Activated CD4-positive, alpha-beta T cell treated with anti-CD3 and anti-CD28 coated beads for 36 hours (primary cell): ENCODE measurements at regions not wholly inside any gene's neighbourhood (a gene's known extent, or its start where the extent isn't known, plus 50 kb on each side); places are given as distances from the start of the nearest gene placed in this dataset.
A peak's percentile ranks its signal among the peaks of the same experiment; 100 is the strongest.

Experiments
- ATAC-seq: fragments of 200-7000 bp; cut with Tn5 transposase; one replicate; pipeline ENCODE4 v1.10.0; 2021; ENCODE audit warnings: mild to moderate bottlenecking, moderate library complexity
- CTCF ChIA-PET: fragments of 350-600 bp; sonication (Branson Sonifier 250); formaldehyde crosslinking; loops from one replicate; lab custom pipeline; 2021; ENCODE audit warnings: antibody characterized with exemption; lab: Charles Lee
- POLR2A ChIA-PET: fragments of 350-600 bp; sonication (Branson Sonifier 250); formaldehyde crosslinking; loops from one replicate; lab custom pipeline; 2021; ENCODE audit warnings: antibody characterized with exemption, inconsistent platforms; lab: Charles Lee
- DNase-seq: peaks from one replicate; pipeline ENCODE4 v3.0.0-alpha.2; 2020
- H3K27ac Mint-ChIP-seq: one replicate; pipeline ENCODE4 v1.8.0; 2021; ENCODE audit warnings: mixed read lengths
- H3K27me3 Mint-ChIP-seq: one replicate; pipeline ENCODE4 v1.8.0; 2021; ENCODE audit warnings: mixed read lengths
- H3K36me3 Mint-ChIP-seq: one replicate; pipeline ENCODE4 v1.8.0; 2021; ENCODE audit warnings: low read depth, mixed read lengths
- H3K4me1 Mint-ChIP-seq: one replicate; pipeline ENCODE4 v1.8.0; 2021; ENCODE audit warnings: mixed read lengths
- H3K4me3 Mint-ChIP-seq: one replicate; pipeline ENCODE4 v1.8.0; 2021; ENCODE audit warnings: mild to moderate bottlenecking, moderate library complexity, mixed read lengths
- H3K9me3 Mint-ChIP-seq: one replicate; pipeline ENCODE4 v1.8.0; 2021; ENCODE audit warnings: low read depth, mixed read lengths
- intact Hi-C, 2 experiments: fragments of 100-400 bp; cut with DNase I in 1 of 2; cut with micrococcal nuclease in 1 of 2; formaldehyde crosslinking; loops; one replicate each; pipeline versions ENCODE4 v1.14.2 to v1.15.1; 2022 to 2024; cut with DNase I, micrococcal nuclease

GRCh38 chr4:83712890-83713289 is 177.0 kb downstream of the GPAT3 start:
- DNase-seq = no peak
- POLR2A ChIA-PET = no interaction called here
- ATAC-seq = no peak
- H3K4me3 Mint-ChIP-seq = no peak overlapping the region
- CTCF ChIA-PET = no interaction called here
- H3K36me3 Mint-ChIP-seq = no peaks in the 10 kb centered on the region
- H3K27me3 Mint-ChIP-seq = peaks cover 11% of the 10 kb centered on the region
- H3K9me3 Mint-ChIP-seq = no peaks in the 10 kb centered on the region
- H3K27ac Mint-ChIP-seq = no peak overlapping the region
- H3K4me1 Mint-ChIP-seq = no peaks in the 10 kb centered on the region
- intact Hi-C loops = no loop called here

DNA sequence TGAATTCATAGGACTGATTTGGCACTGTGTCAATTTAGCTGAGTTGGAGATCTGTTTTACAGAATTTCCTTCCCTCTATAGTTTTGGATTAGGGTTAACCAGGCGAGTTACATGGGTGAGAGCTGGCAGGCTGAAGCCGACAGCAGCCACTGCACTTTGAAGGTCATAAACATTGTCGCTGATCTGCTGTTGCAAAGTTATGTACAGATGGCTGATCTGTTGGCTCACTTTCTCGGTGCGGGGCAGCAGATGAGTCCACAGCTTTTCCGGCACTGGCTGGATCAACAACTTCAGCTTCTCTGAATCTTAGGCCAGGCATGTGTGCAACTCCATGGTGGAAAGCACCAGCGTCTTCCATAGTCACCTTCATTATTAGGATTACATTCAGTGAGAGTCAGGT is 173.7 kb downstream of the GPAT3 start:
- ATAC-seq = no peak
- POLR2A ChIA-PET = no interaction called here
- Mint-ChIP-seq H3K9me3 (no peaks in the 10 kb centered on the region), H3K4me1 (no peaks in the 10 kb centered on the region), H3K36me3 (no peaks in the 10 kb centered on the region), H3K4me3 (no peak overlapping the region), H3K27me3 (peaks cover 7% of the 10 kb centered on the region), H3K27ac (no peak overlapping the region)
- intact Hi-C loops = no loop called here
- no peak for DNase-seq
- CTCF ChIA-PET = no interaction called here

DNA sequence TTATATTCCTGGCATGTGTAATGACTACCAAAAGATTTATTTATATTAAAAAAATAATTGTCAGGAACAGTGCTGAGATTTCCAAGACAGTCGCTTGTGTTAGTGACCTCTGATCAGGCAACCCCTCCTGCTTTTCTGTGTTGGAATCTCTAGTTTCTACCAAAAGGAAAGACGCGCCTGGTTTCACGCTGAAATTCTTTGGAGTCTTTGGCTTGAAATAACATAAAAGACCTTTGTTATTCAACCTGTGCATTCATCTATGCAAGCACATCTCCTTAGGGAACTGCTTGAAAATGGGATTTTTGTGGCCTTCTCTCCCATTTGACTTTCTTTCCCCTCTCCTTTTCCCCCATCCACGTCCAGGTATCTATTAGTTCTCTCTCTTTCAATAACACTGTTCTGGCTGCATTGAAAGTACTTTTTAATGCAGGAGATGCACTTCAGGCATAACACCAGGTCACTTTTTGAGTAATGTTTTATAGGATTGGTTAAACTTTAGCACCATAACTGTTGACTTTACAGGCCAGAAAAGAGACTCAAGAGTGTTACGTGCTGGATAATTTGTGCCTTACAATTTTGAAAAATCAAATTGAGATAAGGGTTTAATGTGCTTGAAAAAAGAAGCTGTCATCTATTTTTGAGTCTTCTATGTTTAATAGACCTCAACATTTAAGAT is 172.7 kb downstream of the GPAT3 start:
- intact Hi-C loops = no loop called here
- H3K9me3 Mint-ChIP-seq = no peaks in the 10 kb centered on the region
- H3K36me3 Mint-ChIP-seq = no peaks in the 10 kb centered on the region
- no peak for DNase-seq
- H3K27me3 Mint-ChIP-seq = peaks cover 4% of the 10 kb centered on the region
- POLR2A ChIA-PET = no interaction called here
- H3K4me1 Mint-ChIP-seq = no peaks in the 10 kb centered on the region
- CTCF ChIA-PET = no interaction called here
- H3K27ac Mint-ChIP-seq = no peak overlapping the region
- no peak overlapping the region for H3K4me3 Mint-ChIP-seq
- no peak for ATAC-seq

DNA sequence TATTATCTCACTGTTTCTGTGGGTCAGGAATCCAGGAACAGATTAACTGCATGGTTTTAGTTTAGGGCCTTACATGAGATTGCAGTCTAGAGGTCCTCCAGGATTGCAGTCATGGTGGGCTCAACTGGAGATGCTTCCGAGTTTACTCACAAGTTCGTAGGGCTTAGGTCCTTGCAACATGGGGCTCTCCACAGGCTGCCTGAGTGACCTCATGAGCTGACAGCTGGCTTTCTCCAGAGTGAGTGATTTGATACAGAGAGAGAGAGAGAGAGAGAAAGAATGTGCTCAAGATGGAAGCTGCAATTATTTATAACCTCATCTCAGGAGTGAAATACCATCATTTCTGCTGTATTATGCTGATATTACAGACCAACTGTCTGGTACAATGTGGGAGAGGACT is 168.9 kb downstream of the GPAT3 start:
- H3K27me3 Mint-ChIP-seq = peaks cover 2% of the 10 kb centered on the region
- H3K4me1 Mint-ChIP-seq = no peaks in the 10 kb centered on the region
- peaks cover 6% of the 10 kb centered on the region for H3K9me3 Mint-ChIP-seq
- DNase-seq (no peak), ATAC-seq (no peak)
- no peak overlapping the region for H3K27ac Mint-ChIP-seq
- H3K36me3 Mint-ChIP-seq = no peaks in the 10 kb centered on the region
- intact Hi-C loops = no loop called here
- H3K4me3 Mint-ChIP-seq = no peak overlapping the region
- ChIA-PET CTCF (interaction anchor here (0.6 to 0.9 kb wide), 2 partner anchors 9 to 103 kb away, joined by 3 read pairs; no protein-coding TSS in a partner anchor), POLR2A (no interaction called here)

DNA sequence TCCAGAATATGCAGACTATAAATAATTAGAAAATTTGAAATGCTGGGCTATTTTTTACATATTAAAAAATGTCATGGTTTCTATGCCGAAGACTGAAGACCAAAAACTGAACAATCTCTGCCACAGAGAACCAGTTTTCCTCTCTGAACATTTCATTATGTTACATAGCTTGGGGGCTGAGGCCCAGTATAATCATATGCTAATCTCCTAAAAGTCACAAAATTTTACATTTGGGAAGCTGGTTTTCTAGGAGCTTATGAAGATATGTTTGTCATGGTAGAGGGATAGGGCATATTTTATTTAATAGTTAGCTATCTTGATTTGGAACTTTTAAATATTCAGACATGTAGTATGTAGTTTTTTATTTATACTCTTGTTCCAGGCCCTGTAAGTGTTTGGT is 167.8 kb downstream of the GPAT3 start:
- ChIA-PET POLR2A (interaction anchor here (0.5 kb wide), 1 partner anchor 202 kb away, joined by 4 read pairs; no protein-coding TSS in a partner anchor), CTCF (interaction anchor here (0.8 to 1.1 kb wide), 3 partner anchors 11 to 65 kb away, joined by 3 to 5 read pairs (median 4); no protein-coding TSS in a partner anchor)
- intact Hi-C loops = no loop called here
- peaks cover 6% of the 10 kb centered on the region for H3K9me3 Mint-ChIP-seq
- no peaks in the 10 kb centered on the region for H3K27me3 Mint-ChIP-seq
- no peaks in the 10 kb centered on the region for H3K4me1 Mint-ChIP-seq
- DNase-seq (no peak), ATAC-seq (no peak)
- no peaks in the 10 kb centered on the region for H3K36me3 Mint-ChIP-seq
- H3K4me3 Mint-ChIP-seq = no peak overlapping the region
- no peak overlapping the region for H3K27ac Mint-ChIP-seq

- Mint-ChIP-seq H3K36me3 (no peaks in the 10 kb centered on the region), H3K4me3 (no peak overlapping the region), H3K27me3 (peaks cover 2% of the 10 kb centered on the region), H3K9me3 (peaks cover 6% of the 10 kb centered on the region), H3K4me1 (no peaks in the 10 kb centered on the region), H3K27ac (no peak overlapping the region)
- CTCF ChIA-PET = no interaction called here
- POLR2A ChIA-PET = interaction anchor here (0.5 kb wide), 1 partner anchor 1353 kb away, joined by 4 read pairs; no protein-coding TSS in a partner anchor
- intact Hi-C loops = no loop called here
- DNase-seq (no peak), ATAC-seq (no peak)
Observed at GRCh38 chr4:83701041-83701440, 165.1 kb downstream of the GPAT3 start.

- DNase-seq (no peak), ATAC-seq (no peak)
- H3K27me3 Mint-ChIP-seq = peaks cover 4% of the 10 kb centered on the region
- ChIA-PET CTCF (no interaction called here), POLR2A (no interaction called here)
- intact Hi-C loops = no loop called here
- peaks cover 6% of the 10 kb centered on the region for H3K9me3 Mint-ChIP-seq
- no peak overlapping the region for H3K4me3 Mint-ChIP-seq
- H3K36me3 Mint-ChIP-seq = no peaks in the 10 kb centered on the region
- no peak overlapping the region for H3K27ac Mint-ChIP-seq
- H3K4me1 Mint-ChIP-seq = no peaks in the 10 kb centered on the region
Observed at GRCh38 chr4:83699358-83699757, 163.4 kb downstream of the GPAT3 start.

GRCh38 chr4:83692028-83692427 is 156.1 kb downstream of the GPAT3 start:
- Mint-ChIP-seq H3K9me3 (no peaks in the 10 kb centered on the region), H3K27ac (no peak overlapping the region), H3K4me1 (no peaks in the 10 kb centered on the region), H3K36me3 (no peaks in the 10 kb centered on the region), H3K27me3 (peaks cover 2% of the 10 kb centered on the region), H3K4me3 (no peak overlapping the region)
- intact Hi-C loops = no loop called here
- peak; percentile 5 for DNase-seq
- POLR2A ChIA-PET = no interaction called here
- CTCF ChIA-PET = no interaction called here
- peak; percentile 42 for ATAC-seq

- POLR2A ChIA-PET = no interaction called here
- intact Hi-C loops = no loop called here
- DNase-seq (no peak), ATAC-seq (no peak)
- Mint-ChIP-seq H3K4me1 (no peaks in the 10 kb centered on the region), H3K4me3 (no peak overlapping the region), H3K36me3 (no peaks in the 10 kb centered on the region), H3K27me3 (peaks cover 9% of the 10 kb centered on the region), H3K9me3 (no peaks in the 10 kb centered on the region), H3K27ac (no peak overlapping the region)
- CTCF ChIA-PET = no interaction called here
Observed at GRCh38 chr4:83686166-83686565, 150.3 kb downstream of the GPAT3 start.

DNA sequence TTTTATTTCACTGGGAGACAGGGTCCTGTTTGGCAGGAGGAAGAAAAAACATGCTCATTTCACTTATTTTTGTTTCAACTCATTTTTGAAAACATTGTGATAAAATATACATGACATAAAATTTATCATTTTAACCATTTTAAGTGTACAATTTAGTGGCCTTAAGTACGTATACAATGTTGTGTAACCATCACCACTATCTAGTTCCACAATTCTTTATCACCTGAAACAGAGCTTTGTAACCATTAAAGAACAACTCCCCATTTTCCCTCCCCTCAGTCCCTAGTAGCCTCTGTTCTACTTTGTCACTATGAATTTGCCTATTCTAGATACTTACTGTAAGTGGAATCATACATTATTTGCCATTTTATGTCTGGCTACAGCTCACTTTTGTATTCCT is 143.8 kb downstream of the GPAT3 start:
- Mint-ChIP-seq H3K4me1 (no peaks in the 10 kb centered on the region), H3K9me3 (no peaks in the 10 kb centered on the region), H3K4me3 (no peak overlapping the region), H3K36me3 (no peaks in the 10 kb centered on the region), H3K27ac (no peak overlapping the region), H3K27me3 (peaks cover 38% of the 10 kb centered on the region)
- POLR2A ChIA-PET = no interaction called here
- intact Hi-C loops = no loop called here
- CTCF ChIA-PET = interaction anchor here (1.2 kb wide), 1 partner anchor 35 kb away, joined by 4 read pairs; no protein-coding TSS in a partner anchor
- ATAC-seq = no peak
- no peak for DNase-seq

DNA sequence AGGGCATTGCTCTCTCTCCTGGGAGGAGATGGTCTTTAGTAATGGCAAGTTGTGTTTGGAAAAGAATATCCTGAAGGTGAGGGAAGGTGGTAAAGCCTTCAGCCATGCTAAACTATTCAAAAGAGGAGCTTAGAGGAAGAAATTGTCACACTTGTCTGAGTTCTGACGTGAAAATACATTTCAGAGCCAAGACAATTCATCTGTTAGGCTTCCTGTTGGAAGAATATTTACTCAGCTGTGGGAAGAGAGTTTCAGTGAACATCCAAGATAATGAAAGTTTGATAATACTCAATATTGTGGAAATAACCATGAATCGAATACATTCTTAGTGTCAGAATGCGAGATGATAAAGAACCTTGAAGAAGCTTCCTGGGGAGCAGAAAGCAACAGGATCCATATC is 143.3 kb downstream of the GPAT3 start:
- CTCF ChIA-PET = interaction anchor here (1.2 kb wide), 1 partner anchor 34 kb away, joined by 4 read pairs; no protein-coding TSS in a partner anchor
- Mint-ChIP-seq H3K27me3 (peaks cover 38% of the 10 kb centered on the region), H3K4me3 (no peak overlapping the region), H3K27ac (no peak overlapping the region), H3K4me1 (no peaks in the 10 kb centered on the region), H3K36me3 (no peaks in the 10 kb centered on the region), H3K9me3 (no peaks in the 10 kb centered on the region)
- DNase-seq (no peak), ATAC-seq (no peak)
- POLR2A ChIA-PET = no interaction called here
- intact Hi-C loops = no loop called here

GRCh38 chr4:83677656-83678055 is 141.7 kb downstream of the GPAT3 start:
- H3K4me3 Mint-ChIP-seq = no peak overlapping the region
- DNase-seq = no peak
- no peaks in the 10 kb centered on the region for H3K36me3 Mint-ChIP-seq
- peaks cover 41% of the 10 kb centered on the region for H3K27me3 Mint-ChIP-seq
- ATAC-seq = no peak
- no peak overlapping the region for H3K27ac Mint-ChIP-seq
- ChIA-PET POLR2A (no interaction called here), CTCF (no interaction called here)
- H3K9me3 Mint-ChIP-seq = no peaks in the 10 kb centered on the region
- no peaks in the 10 kb centered on the region for H3K4me1 Mint-ChIP-seq
- intact Hi-C loops = no loop called here
